Fibroblast of the aortic adventitia (primary cell): ENCODE measurements at regions not wholly inside any gene's neighbourhood (a gene's known extent, or its start where the extent isn't known, plus 50 kb on each side); places are given as distances from the start of the nearest gene placed in this dataset.

Source experiments
- DNase-seq: peaks from one replicate; pipeline ENCODE4 v3.0.0-alpha.2; 2010; ENCODE audit warnings: low read depth
- H3K4me3 ChIP-seq: 2 replicates; pipeline ENCODE4 v1.5.1; 2011; ENCODE audit warnings: low read depth, mild to moderate bottlenecking, control low read depth, low read length, moderate library complexity
- TF ChIP-seq, protein P1 (sequence below): IDR thresholded peaks from 2 replicates; pipeline ENCODE4 v1.5.1; 2011; ENCODE audit warnings: mild to moderate bottlenecking, low read length, control low read depth, inconsistent platforms; ENCODE audit not compliant: insufficient read depth

DNA sequence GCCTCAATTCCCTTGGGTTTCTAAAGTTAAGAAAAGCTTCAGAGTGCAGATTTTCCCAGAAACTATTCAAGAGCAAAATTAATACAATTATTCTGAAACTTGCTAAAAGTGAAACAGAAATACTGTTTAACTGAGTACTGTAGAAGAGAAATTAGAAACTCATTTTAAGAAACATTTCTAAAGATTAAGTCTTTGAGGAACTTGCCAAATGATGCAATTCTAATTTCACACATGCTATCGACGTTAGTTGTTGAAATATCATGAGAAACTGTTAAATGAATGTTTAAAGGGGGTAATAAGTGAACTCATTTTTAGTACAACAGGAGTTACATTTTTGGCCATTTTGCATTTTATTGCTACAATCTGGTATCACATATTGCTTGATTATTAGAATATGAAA, 125.3 kb upstream of the MAOA start:
- no peak for DNase-seq
- H3K4me3 ChIP-seq: no peak overlapping the region
- TF ChIP-seq, protein P1, sequence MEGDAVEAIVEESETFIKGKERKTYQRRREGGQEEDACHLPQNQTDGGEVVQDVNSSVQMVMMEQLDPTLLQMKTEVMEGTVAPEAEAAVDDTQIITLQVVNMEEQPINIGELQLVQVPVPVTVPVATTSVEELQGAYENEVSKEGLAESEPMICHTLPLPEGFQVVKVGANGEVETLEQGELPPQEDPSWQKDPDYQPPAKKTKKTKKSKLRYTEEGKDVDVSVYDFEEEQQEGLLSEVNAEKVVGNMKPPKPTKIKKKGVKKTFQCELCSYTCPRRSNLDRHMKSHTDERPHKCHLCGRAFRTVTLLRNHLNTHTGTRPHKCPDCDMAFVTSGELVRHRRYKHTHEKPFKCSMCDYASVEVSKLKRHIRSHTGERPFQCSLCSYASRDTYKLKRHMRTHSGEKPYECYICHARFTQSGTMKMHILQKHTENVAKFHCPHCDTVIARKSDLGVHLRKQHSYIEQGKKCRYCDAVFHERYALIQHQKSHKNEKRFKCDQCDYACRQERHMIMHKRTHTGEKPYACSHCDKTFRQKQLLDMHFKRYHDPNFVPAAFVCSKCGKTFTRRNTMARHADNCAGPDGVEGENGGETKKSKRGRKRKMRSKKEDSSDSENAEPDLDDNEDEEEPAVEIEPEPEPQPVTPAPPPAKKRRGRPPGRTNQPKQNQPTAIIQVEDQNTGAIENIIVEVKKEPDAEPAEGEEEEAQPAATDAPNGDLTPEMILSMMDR: no peak

DNA sequence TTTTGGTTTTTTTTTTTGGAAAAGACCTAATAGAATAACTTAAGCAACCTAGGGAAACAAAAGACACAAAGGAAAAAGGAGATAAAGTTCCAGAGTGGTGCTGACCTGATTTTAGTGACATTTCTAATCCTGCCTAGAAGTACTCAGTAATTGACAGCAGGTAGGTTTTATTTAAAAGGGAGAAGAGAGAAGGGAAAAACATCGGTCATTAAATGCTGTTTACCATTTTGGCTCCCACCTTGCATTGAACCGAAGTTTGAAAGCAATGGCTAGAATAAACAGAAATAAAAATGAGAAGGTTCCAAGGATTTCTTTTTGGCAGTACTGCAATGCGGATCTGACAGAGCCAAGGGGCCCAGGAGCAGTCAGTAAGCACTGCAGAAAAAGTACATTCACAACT, 115.8 kb upstream of the MAOA start:
- TF ChIP-seq, protein P1: no peak
- no peak overlapping the region for H3K4me3 ChIP-seq
- DNase-seq: no peak

DNA sequence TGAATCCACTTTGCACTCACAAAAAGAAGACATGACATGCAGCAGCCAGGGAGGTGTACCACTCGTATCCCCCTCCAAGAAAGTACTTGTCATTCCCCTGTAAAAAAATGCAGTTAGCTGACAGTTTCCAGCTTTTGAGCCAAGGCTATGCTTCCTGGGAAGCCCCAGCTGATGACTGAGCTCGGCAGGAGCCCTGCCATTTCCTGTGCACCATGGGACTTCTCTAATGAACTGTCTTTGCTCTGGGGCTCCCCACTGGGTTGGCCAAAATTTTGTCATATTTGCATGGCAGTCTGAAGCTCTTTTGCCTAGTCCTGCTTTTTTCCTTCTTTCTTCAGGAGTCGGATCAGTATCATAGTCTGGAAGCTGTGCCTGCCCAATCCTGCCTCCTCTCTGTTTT, 104.5 kb upstream of the MAOA start:
- no peak overlapping the region for H3K4me3 ChIP-seq
- TF ChIP-seq, protein P1: no peak
- no peak for DNase-seq

DNA sequence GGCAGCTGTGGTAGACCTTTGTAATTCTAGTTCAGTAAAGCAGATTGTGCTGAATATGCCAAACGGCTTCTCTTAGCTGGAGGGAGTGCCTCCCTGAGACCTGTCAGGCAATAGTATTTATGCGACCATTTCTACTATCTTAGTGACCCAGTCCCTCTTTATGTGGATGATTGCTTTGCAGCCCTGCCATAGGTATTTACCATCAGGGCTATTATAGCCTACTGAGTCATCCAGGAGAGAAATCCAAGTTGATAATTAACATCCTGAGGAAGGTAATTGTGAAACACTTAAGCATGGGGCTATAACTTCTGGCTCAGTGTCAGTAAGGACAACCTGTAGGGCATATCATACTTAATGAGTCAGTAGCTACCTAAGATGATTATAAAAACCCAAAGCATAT, 103.9 kb upstream of the MAOA start:
- no peak for DNase-seq
- TF ChIP-seq, protein P1: no peak

DNA sequence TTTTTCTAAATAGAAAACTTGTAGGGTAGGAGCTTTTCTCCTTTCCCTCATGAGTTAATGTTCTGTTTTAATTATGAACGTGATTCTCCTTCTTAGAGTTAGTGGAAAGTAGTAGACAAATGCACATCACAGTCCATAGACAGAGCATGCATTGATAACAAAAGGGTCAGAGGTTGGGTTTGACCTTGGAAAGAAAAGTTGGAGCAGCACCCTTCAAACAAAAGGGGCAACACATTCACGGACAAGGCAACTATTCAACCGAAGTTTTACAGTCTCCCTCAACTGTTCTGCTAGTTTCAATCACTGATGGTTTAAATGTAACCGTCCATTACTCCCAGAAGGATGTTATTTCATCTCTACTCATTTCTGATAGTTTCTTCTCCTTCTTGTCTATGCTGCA, 103.4 kb upstream of the MAOA start:
- H3K4me3 ChIP-seq: no peak overlapping the region
- DNase-seq: no peak
- TF ChIP-seq, protein P1: no peak

More for the DNA sequence above, 103.9 kb upstream of the MAOA start:
- no peak overlapping the region for H3K4me3 ChIP-seq

DNA sequence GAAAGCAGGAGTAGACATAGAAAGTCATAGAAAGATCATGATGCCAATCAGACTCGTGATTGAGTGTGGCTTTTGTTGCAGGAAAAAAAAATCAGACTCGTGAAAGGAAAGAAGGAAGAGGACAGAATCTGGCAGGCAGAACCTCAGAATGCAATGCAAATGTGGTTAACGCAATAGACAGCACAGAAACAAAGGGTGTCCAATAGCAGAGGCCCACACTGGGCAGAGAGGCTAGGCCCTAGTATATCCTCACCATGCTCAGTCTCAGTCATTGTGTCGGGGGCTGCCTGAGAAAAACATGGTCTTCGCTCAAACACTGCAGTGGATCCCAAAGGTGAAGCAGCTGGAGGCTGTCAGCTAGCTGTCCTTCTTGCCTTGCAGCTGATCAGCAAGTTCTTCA, 102.8 kb upstream of the MAOA start:
- no peak for DNase-seq
- TF ChIP-seq, protein P1: no peak
- no peak overlapping the region for H3K4me3 ChIP-seq

DNA sequence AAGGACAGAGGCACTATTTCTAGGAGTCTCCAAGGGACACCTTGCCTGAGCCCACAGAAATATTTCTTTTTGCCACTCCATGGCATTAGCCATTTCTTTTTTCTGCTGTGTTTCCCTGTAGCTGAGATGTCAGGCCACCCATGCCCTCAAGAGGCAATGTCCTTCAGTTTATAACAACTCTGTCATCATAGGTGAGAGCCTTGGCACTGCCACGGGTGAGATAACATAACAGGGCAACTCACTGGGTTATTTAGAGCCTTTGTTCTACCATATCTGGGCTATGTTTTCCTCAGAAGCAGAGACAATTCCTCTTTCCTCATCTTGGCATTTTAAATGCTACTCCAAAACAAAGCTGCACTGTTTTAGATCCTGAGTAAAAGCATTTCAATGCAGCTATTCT, 99.9 kb upstream of the MAOA start:
- no peak for DNase-seq
- H3K4me3 ChIP-seq: no peak overlapping the region
- TF ChIP-seq, protein P1: no peak
